Aorta (tissue), 5 donors: ENCODE measurements at regions not wholly inside any gene's neighbourhood (a gene's known extent, or its start where the extent isn't known, plus 50 kb on each side); places are given as distances from the start of the nearest gene placed in this dataset.

Source experiments
- ATAC-seq: fragments of 200-7000 bp; cut with Tn5 transposase; one replicate; pipeline ENCODE4 v1.9.1; 2022; ENCODE audit warnings: moderate library complexity; ENCODE audit not compliant: low FRiP score
- DNase-seq, 2 donors: peaks; one replicate each; pipeline ENCODE4 v3.0.0-alpha.2; 2020
- H3K27ac ChIP-seq, 2 donors: one replicate each; pipeline ENCODE4 v1.5.1; 2013; ENCODE audit warnings: low read length in 2 of 2, mild to moderate bottlenecking in 2 of 2, moderate library complexity in 2 of 2, control low read depth in 1 of 2, inconsistent platforms in 1 of 2, low read depth in 1 of 2
- H3K27me3 ChIP-seq, 2 donors: one replicate each; pipeline ENCODE4 v1.6.1; 2013; ENCODE audit warnings: control low read depth in 1 of 2, low read length in 1 of 2, mild to moderate bottlenecking in 1 of 2, moderate library complexity in 1 of 2; ENCODE audit not compliant: insufficient read depth in 2 of 2, control insufficient read depth in 1 of 2
- H3K36me3 ChIP-seq, 2 donors: one replicate each; pipeline ENCODE4 v1.6.1; 2013; ENCODE audit warnings: control low read depth in 1 of 2, low read length in 1 of 2, mild to moderate bottlenecking in 1 of 2; ENCODE audit not compliant: insufficient read depth in 2 of 2, control insufficient read depth in 1 of 2
- H3K4me1 ChIP-seq, 2 donors: one replicate each; pipeline ENCODE4 v1.6.1; 2013; ENCODE audit warnings: low read length in 2 of 2, control low read depth in 1 of 2, mild to moderate bottlenecking in 1 of 2, moderate library complexity in 1 of 2; ENCODE audit not compliant: insufficient read depth in 2 of 2, control insufficient read depth in 1 of 2
- H3K4me3 ChIP-seq, 2 donors: one replicate each; pipeline ENCODE4 v1.5.1; 2013; ENCODE audit warnings: low read length in 2 of 2, control low read depth in 1 of 2, mild to moderate bottlenecking in 1 of 2
- H3K9me3 ChIP-seq: one replicate; pipeline ENCODE4 v1.6.1; 2013; ENCODE audit warnings: mild to moderate bottlenecking, low read length; ENCODE audit not compliant: control insufficient read depth
- WGBS, 2 donors: extraction: QIAGEN DNeasy Blood & Tissue Kit; methylation state at CpG; one replicate each; pipeline ENCODE4 v1.1.7; 2013; 5-methylcytosine and 5-hydroxymethylcytosine counted together
- intact Hi-C, 2 donors: fragments of 100-400 bp; cut with DNase I; formaldehyde crosslinking; loops; one replicate each; pipeline versions ENCODE4 v1.14.2 to v1.15.0; 2022
- donor health status: healthy with polysubstance abuse.
- donor health status: Bipolar disorder and iron deficiency.
- donor health status: DM: no; HTN: no; CAD: no.
- donor health status: DM: no; HTN: no; CAD: no.
- donor health status: DM: yes; HTN: yes; CAD: no.

DNA sequence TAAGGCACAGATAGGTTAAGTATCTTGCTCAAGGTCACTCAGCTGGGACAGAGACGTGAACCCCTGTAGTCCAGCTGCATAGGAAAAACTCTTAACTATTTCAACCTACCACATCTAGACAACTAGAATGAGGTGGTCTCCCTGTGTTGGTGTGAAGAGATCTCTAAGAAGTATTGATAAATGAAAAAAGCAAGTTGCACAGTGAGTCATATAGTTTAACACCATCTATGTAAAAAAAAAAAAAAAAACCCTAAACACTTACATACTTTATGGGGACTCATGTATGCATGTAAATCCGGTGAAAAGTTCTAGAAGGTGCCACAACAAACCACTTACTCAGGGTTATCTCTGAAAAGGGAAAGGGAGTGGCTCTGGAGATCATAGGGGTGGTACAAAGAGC, 185.5 kb downstream of the SATB1 start:
- H3K36me3 ChIP-seq = no peaks in the 10 kb centered on the region
- peaks cover 0 to 2% of the 10 kb centered on the region in 2 donors for H3K27me3 ChIP-seq
- H3K4me3 ChIP-seq = no peak overlapping the region
- intact Hi-C loops = no loop called here
- no peaks in the 10 kb centered on the region for H3K9me3 ChIP-seq
- DNase-seq = no peak
- WGBS, 2 donors = 74 to 83% methylated on average over 2 of the region's 2 CpGs
- no peak overlapping the region for H3K27ac ChIP-seq
- no peak for ATAC-seq
- no peaks in the 10 kb centered on the region for H3K4me1 ChIP-seq

DNA sequence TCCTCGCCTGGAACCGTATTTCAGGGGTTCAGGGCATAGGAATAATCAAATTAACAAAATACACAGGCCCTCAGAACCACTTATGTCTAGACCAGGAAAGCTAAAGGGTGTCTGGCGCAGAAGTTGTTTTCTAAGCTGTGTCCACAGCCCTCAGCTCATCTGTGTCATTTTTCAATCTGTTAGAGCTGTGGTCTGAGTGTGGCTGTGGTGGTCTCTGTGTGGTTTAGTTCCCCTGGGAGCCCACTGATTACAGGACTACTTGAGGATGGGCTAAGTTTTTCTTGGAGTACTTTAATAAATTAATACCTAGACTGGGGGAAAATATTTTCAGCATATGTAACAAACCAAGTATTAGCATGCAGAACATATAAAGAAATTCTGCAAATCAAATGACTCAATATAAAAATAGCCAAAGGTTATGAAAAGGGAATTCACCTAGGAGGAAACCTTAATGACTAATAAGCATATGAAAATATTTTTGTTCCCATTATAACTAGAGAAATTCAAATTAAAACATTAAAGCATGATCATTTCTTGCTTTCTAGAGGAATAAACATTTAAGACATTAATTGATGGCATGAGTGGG, 186.3 kb downstream of the SATB1 start:
- 63 to 71% methylated on average over 3 of the region's 3 CpGs for WGBS, 2 donors
- no peak overlapping the region for H3K4me3 ChIP-seq
- intact Hi-C loops = no loop called here
- H3K4me1 ChIP-seq = peaks cover 0 to 2% of the 10 kb centered on the region in 2 donors
- H3K9me3 ChIP-seq = no peaks in the 10 kb centered on the region
- H3K27ac ChIP-seq = no peak overlapping the region
- DNase-seq = no peak
- H3K36me3 ChIP-seq = no peaks in the 10 kb centered on the region
- ATAC-seq = no peak
- H3K27me3 ChIP-seq = no peaks in the 10 kb centered on the region

DNA sequence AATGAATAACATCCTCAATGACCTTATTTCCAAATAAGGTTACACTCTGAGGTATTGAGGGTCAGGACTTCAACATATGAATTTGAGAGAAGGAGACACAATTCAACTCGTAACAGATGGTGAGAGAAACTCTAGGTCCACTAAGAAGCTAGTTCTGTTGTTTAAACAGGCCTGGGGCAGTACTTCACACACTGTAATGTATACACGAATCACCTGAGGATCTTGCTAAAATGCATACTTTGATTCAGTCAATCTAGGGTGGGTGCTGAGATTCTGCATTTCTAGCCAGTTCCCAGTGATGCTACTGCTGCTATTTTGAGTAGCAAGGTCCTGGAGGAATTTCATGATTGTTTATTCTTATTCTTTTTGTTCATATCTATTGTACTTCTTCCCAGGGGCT, 186.8 kb downstream of the SATB1 start:
- Histone ChIP-seq H3K4me1 (peaks cover 0 to 2% of the 10 kb centered on the region in 2 donors), H3K27me3 (no peaks in the 10 kb centered on the region), H3K27ac (no peak overlapping the region), H3K36me3 (no peaks in the 10 kb centered on the region), H3K9me3 (no peaks in the 10 kb centered on the region), H3K4me3 (no peak overlapping the region)
- ATAC-seq (no peak), DNase-seq (no peak)
- intact Hi-C loops = no loop called here
- WGBS, 2 donors = 83 to 85% methylated on average over 2 of the region's 2 CpGs

GRCh38 chr3:18237251-18238005, 187.7 kb downstream of the SATB1 start:
- no peaks in the 10 kb centered on the region for H3K9me3 ChIP-seq
- H3K4me3 ChIP-seq = no peak overlapping the region
- H3K27ac ChIP-seq = no peak overlapping the region
- no peaks in the 10 kb centered on the region for H3K27me3 ChIP-seq
- no peaks in the 10 kb centered on the region for H3K36me3 ChIP-seq
- 77 to 86% methylated on average over 5 of the region's 5 CpGs for WGBS, 2 donors
- intact Hi-C loops = no loop called here
- DNase-seq (no peak), ATAC-seq (no peak)
- peaks cover 0 to 2% of the 10 kb centered on the region in 2 donors for H3K4me1 ChIP-seq

DNA sequence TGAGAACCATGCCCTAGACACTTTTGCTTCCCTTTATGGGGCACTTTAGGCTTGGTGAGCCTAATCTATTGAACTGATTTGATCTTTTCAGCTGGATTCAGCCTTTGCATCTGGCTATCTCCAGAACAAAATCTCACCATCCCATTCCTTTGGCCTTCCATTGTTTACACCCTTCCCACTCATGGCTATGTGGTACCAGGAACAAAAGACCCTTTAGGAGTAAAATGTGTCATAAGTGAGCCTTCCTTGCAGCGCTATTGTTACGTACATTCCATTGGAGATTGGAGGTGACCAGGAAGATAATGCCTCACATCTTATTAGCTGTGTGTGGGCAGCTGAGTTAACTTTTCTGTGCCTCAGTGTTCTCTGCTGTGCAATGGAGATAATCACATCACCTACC, 188.4 kb downstream of the SATB1 start:
- Histone ChIP-seq H3K27me3 (no peaks in the 10 kb centered on the region), H3K4me1 (peaks cover 0 to 2% of the 10 kb centered on the region in 2 donors), H3K27ac (no peak overlapping the region), H3K36me3 (no peaks in the 10 kb centered on the region), H3K4me3 (no peak overlapping the region), H3K9me3 (no peaks in the 10 kb centered on the region)
- intact Hi-C loops = no loop called here
- 96 to 98% methylated on average over 2 of the region's 2 CpGs for WGBS, 2 donors
- no peak for ATAC-seq
- no peak for DNase-seq

DNA sequence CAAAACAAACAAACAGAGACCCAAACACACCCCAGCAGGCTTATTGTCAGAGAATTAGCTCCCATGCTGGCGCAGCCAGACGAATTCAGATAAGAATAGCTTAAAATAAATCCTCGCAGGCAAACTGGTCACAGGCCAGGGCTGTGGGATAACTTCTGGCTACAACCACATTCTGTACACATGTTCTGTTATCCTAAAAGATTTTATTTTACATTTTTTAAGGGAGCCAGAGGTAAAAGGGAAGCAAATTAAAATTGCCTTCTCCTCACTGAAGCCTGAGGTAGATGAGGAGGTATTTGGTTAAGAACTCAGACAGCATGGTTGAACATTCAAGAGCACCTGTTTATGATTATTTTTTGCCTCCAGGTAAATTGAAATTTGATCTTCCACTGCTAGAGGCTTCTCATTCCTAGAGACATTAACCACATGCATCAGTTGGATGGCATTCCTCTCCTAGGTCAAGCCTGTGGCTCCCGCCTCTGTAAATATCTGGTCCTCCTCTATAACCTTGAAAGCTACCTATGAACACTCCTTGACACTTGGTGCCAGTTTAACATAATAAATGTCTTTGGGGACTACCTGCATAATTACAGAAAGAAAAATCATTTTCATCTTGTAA, 190.3 kb downstream of the SATB1 start:
- Histone ChIP-seq H3K36me3 (no peaks in the 10 kb centered on the region), H3K9me3 (no peaks in the 10 kb centered on the region), H3K4me1 (peaks cover 0 to 2% of the 10 kb centered on the region in 2 donors), H3K27me3 (no peaks in the 10 kb centered on the region), H3K27ac (no peak overlapping the region), H3K4me3 (no peak overlapping the region)
- WGBS, 2 donors = 24 to 27% methylated on average over 4 of the region's 4 CpGs
- no peak for ATAC-seq
- no peak for DNase-seq
- intact Hi-C loops = no loop called here

DNA sequence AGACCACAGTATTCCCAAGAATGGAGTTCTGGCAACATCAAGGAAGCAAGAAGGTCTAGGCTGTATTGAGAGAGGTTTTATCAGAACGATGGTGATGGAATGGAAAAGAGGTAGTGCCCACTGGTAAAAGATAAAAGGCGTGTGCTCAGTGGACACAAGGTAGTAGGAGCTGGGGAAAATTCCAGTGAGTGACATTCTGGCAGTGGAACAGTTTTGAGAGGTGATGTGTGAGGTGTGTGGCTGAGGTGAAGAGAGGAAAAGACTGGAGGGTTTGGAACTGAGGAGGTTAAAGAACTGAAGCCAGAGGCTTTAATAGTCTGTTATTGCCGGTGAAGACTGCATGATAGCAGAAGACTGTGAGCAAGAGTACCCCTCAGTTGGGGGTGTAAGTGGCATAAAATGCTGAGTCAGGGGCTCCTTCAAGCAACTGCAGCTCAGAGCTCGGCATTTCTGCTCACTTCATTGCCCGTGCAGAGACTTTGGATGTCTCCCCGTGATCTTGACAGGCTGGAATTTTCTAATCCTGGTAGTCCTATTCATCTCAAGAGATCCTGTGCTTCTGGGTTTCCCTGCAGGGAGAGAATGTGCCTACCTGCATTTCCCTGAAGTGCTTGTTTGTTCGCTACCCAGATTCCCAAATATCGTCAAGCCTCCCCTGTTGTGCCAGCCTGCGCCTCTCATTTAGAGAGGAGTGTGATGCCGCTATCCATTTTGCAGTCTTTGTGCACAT, 191.0 kb downstream of the SATB1 start:
- DNase-seq = no peak
- H3K4me1 ChIP-seq = peaks cover 0 to 2% of the 10 kb centered on the region in 2 donors
- no peaks in the 10 kb centered on the region for H3K27me3 ChIP-seq
- H3K9me3 ChIP-seq = no peaks in the 10 kb centered on the region
- intact Hi-C loops = no loop called here
- WGBS, 2 donors = 35% methylated on average over 10 of the region's 10 CpGs
- H3K36me3 ChIP-seq = no peaks in the 10 kb centered on the region
- no peak overlapping the region for H3K4me3 ChIP-seq
- no peak overlapping the region for H3K27ac ChIP-seq
- no peak for ATAC-seq

DNA sequence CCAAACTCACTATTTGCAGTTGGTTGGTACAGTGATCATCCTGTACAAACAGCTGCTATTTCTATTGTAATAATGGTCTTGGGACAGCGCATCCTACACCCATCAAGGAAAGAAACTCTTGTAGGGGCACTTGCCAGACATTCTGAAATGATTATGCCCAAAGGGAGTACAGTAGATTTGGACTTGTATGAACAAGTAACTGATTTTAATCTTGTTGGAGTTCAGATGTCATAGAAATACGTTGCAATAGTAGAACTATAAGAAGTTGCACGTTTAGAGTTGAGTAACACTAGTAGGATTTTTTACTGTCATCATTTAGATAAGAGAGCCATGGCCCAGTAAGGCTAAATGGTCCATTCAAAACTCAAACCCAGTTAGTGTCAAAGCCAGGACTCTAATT, 192.8 kb downstream of the SATB1 start:
- H3K36me3 ChIP-seq = no peaks in the 10 kb centered on the region

More for the DNA sequence above, 192.8 kb downstream of the SATB1 start:
- intact Hi-C loops = no loop called here
- Histone ChIP-seq H3K27me3 (no peaks in the 10 kb centered on the region), H3K4me3 (no peak overlapping the region), H3K4me1 (peaks cover 0 to 2% of the 10 kb centered on the region in 2 donors), H3K27ac (no peak overlapping the region), H3K9me3 (no peaks in the 10 kb centered on the region)
- WGBS, 2 donors = 55 to 64% methylated on average over 3 of the region's 3 CpGs
- DNase-seq (no peak), ATAC-seq (no peak)
